ENCODE measurements at regions not wholly inside any gene's neighbourhood (a gene's known extent, or its start where the extent isn't known, plus 50 kb on each side); places are given as distances from the start of the nearest gene placed in this dataset.

- H3K4me1 ChIP-seq (ENCODE audit: control insufficient read depth, insufficient read depth, low read length): no peaks in the 10 kb centered on the region
- ChIA-PET CTCF (interaction anchor here (0.7 kb wide), 1 partner anchor 189 kb away, joined by 3 read pairs; no protein-coding TSS in a partner anchor), POLR2A (no interaction called here)
- H3K27ac ChIP-seq (ENCODE audit: extremely low read depth, low read depth, low read length): no peak overlapping the region
- H3K36me3 ChIP-seq (ENCODE audit: control insufficient read depth in 2 of 2, insufficient read depth in 1 of 2, low read length in 2 of 2): no peaks in the 10 kb centered on the region
- no peaks in the 10 kb centered on the region for H3K9me3 ChIP-seq (ENCODE audit: control insufficient read depth, insufficient read depth, low read depth, low read length)
- no peak overlapping the region for H3K4me3 ChIP-seq (ENCODE audit: low read depth, low read length)
- TF ChIP-seq ZBTB7A (tag by site-specific recombination; IDR thresholded peaks at IDR 0.05; ENCODE audit: low read depth): no peak
- TF ChIP-seq ZNF660 (tag by site-specific recombination; IDR thresholded peaks at IDR 0.05): no peak
These were observed 257.8 kb downstream of the EFNB2 start for GRCh38 chr13:106277484-106278154.

GRCh38 chr13:106276876-106277275 lies 258.6 kb downstream of the EFNB2 start:
- Histone ChIP-seq H3K4me1 (ENCODE audit: control insufficient read depth, insufficient read depth, low read length) (no peaks in the 10 kb centered on the region), H3K27ac (ENCODE audit: extremely low read depth, low read depth, low read length) (no peak overlapping the region), H3K4me3 (ENCODE audit: low read depth, low read length) (no peak overlapping the region), H3K9me3 (ENCODE audit: control insufficient read depth, insufficient read depth, low read depth, low read length) (no peaks in the 10 kb centered on the region), H3K36me3 (ENCODE audit: control insufficient read depth in 2 of 2, insufficient read depth in 1 of 2, low read length in 2 of 2) (no peaks in the 10 kb centered on the region)
- ChIA-PET POLR2A (no interaction called here), CTCF (interaction anchor here (0.7 kb wide), 1 partner anchor 24 kb away, joined by 3 read pairs; no protein-coding TSS in a partner anchor)
- no peak for TF ChIP-seq SCRT2 (tag by site-specific recombination; IDR thresholded peaks at IDR 0.05)
- no peak for TF ChIP-seq OSR2 (tag by site-specific recombination; IDR thresholded peaks at IDR 0.05)
- no peak for TF ChIP-seq PRDM1 (tag by site-specific recombination; IDR thresholded peaks at IDR 0.05)
- TF ChIP-seq ZNF558 (tag by site-specific recombination; IDR thresholded peaks at IDR 0.05): no peak
- TF ChIP-seq ZNF548 (tag by site-specific recombination; IDR thresholded peaks at IDR 0.05): no peak
- no peak for TF ChIP-seq ZNF670 (tag by site-specific recombination; IDR thresholded peaks at IDR 0.05; ENCODE audit: low read depth)
- no peak for TF ChIP-seq SETDB1 (IDR thresholded peaks at IDR 0.05; ENCODE audit: insufficient read length, low read length)
- TF ChIP-seq, protein P1, sequence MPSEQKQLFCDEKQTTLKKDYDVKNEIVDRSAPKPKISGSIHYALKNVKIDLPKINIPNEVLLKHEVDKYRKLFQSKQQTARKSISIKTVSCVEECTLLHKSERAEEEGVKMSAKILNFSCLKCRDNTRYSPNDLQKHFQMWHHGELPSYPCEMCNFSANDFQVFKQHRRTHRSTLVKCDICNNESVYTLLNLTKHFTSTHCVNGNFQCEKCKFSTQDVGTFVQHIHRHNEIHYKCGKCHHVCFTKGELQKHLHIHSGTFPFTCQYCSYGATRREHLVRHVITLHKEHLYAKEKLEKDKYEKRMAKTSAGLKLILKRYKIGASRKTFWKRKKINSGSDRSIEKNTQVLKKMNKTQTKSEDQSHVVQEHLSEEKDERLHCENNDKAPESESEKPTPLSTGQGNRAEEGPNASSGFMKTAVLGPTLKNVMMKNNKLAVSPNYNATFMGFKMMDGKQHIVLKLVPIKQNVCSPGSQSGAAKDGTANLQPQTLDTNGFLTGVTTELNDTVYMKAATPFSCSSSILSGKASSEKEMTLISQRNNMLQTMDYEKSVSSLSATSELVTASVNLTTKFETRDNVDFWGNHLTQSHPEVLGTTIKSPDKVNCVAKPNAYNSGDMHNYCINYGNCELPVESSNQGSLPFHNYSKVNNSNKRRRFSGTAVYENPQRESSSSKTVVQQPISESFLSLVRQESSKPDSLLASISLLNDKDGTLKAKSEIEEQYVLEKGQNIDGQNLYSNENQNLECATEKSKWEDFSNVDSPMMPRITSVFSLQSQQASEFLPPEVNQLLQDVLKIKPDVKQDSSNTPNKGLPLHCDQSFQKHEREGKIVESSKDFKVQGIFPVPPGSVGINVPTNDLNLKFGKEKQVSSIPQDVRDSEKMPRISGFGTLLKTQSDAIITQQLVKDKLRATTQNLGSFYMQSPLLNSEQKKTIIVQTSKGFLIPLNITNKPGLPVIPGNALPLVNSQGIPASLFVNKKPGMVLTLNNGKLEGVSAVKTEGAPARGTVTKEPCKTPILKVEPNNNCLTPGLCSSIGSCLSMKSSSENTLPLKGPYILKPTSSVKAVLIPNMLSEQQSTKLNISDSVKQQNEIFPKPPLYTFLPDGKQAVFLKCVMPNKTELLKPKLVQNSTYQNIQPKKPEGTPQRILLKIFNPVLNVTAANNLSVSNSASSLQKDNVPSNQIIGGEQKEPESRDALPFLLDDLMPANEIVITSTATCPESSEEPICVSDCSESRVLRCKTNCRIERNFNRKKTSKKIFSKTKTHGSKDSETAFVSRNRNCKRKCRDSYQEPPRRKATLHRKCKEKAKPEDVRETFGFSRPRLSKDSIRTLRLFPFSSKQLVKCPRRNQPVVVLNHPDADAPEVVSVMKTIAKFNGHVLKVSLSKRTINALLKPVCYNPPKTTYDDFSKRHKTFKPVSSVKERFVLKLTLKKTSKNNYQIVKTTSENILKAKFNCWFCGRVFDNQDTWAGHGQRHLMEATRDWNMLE (tag by site-specific recombination; conservative IDR thresholded peaks at IDR 0.05; ENCODE audit: low read depth): no peak
- no peak for TF ChIP-seq ZNF529 (tag by site-specific recombination; IDR thresholded peaks at IDR 0.05; ENCODE audit: insufficient replicate concordance)
- no peak for TF ChIP-seq IKZF3 (tag by site-specific recombination; IDR thresholded peaks at IDR 0.05)

GRCh38 chr13:106275446-106276032 lies 259.9 kb downstream of the EFNB2 start:
- TF ChIP-seq, protein P2, sequence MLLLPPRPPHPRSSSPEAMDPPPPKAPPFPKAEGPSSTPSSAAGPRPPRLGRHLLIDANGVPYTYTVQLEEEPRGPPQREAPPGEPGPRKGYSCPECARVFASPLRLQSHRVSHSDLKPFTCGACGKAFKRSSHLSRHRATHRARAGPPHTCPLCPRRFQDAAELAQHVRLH (tag by site-specific recombination; IDR thresholded peaks at IDR 0.05): no peak
- TF ChIP-seq, protein P3, sequence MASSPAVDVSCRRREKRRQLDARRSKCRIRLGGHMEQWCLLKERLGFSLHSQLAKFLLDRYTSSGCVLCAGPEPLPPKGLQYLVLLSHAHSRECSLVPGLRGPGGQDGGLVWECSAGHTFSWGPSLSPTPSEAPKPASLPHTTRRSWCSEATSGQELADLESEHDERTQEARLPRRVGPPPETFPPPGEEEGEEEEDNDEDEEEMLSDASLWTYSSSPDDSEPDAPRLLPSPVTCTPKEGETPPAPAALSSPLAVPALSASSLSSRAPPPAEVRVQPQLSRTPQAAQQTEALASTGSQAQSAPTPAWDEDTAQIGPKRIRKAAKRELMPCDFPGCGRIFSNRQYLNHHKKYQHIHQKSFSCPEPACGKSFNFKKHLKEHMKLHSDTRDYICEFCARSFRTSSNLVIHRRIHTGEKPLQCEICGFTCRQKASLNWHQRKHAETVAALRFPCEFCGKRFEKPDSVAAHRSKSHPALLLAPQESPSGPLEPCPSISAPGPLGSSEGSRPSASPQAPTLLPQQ (tag by site-specific recombination; IDR thresholded peaks at IDR 0.05): no peak
- TF ChIP-seq ZNF112 (tag by site-specific recombination; IDR thresholded peaks at IDR 0.05): no peak
- no peaks in the 10 kb centered on the region for H3K9me3 ChIP-seq (ENCODE audit: control insufficient read depth, insufficient read depth, low read depth, low read length)
- POLR2A ChIA-PET: no interaction called here
- H3K27ac ChIP-seq (ENCODE audit: extremely low read depth, low read depth, low read length): no peak overlapping the region
- H3K36me3 ChIP-seq (ENCODE audit: control insufficient read depth in 2 of 2, insufficient read depth in 1 of 2, low read length in 2 of 2): no peaks in the 10 kb centered on the region
- no peak overlapping the region for H3K4me3 ChIP-seq (ENCODE audit: low read depth, low read length)
- CTCF ChIA-PET: no interaction called here
- H3K4me1 ChIP-seq (ENCODE audit: control insufficient read depth, insufficient read depth, low read length): no peaks in the 10 kb centered on the region
